Osteoblast (primary cell): ENCODE measurements at regions not wholly inside any gene's neighbourhood (a gene's known extent, or its start where the extent isn't known, plus 50 kb on each side); places are given as distances from the start of the nearest gene placed in this dataset.

Source experiments
- DNase-seq: peaks from one replicate; pipeline ENCODE4 v3.0.0; 2011; ENCODE audit warnings: low spot score, mixed read lengths; ENCODE audit not compliant: insufficient read length; ENCODE audit errors: missing footprints
- H2AFZ ChIP-seq: 2 replicates; pipeline ENCODE4 v1.6.0; 2011; ENCODE audit warnings: mild to moderate bottlenecking, low read length
- H3K27ac ChIP-seq: 2 replicates; pipeline ENCODE4 v1.5.1; 2011; ENCODE audit warnings: mild to moderate bottlenecking, low read depth, low read length, moderate library complexity
- H3K27me3 ChIP-seq: 2 replicates; pipeline ENCODE4 v1.6.0; 2012; ENCODE audit warnings: mild to moderate bottlenecking, control low read depth, inconsistent platforms, low read length, moderate library complexity; ENCODE audit not compliant: insufficient read depth
- H3K36me3 ChIP-seq: 2 replicates; pipeline ENCODE4 v1.5.1; 2011; ENCODE audit warnings: mild to moderate bottlenecking, low read length, control low read depth, moderate library complexity; ENCODE audit not compliant: insufficient read depth
- H3K4me1 ChIP-seq: 2 replicates; pipeline ENCODE4 v1.5.1; 2011; ENCODE audit warnings: mild to moderate bottlenecking, low read length, control low read depth, moderate library complexity; ENCODE audit not compliant: insufficient read depth
- H3K4me2 ChIP-seq: 2 replicates; pipeline ENCODE4 v1.6.0; 2011; ENCODE audit warnings: mild to moderate bottlenecking, low read length; ENCODE audit not compliant: insufficient read depth
- H3K4me3 ChIP-seq: fragments of 200-600 bp; sonication (generic); 3 replicates; pipeline ENCODE4 v1.5.1; 2012; ENCODE audit warnings: mild to moderate bottlenecking, low read length, inconsistent platforms; ENCODE audit not compliant: insufficient read depth
- H3K79me2 ChIP-seq: 2 replicates; pipeline ENCODE4 v1.6.0; 2012; ENCODE audit warnings: mild to moderate bottlenecking, low read length, control low read depth, inconsistent platforms; ENCODE audit not compliant: insufficient read depth
- H3K9me3 ChIP-seq: 2 replicates; pipeline ENCODE4 v1.5.1; 2011; ENCODE audit warnings: low read depth, low read length, control low read depth
- H4K20me1 ChIP-seq: 2 replicates; pipeline ENCODE4 v1.6.0; 2012; ENCODE audit warnings: mild to moderate bottlenecking, low read length, control low read depth; ENCODE audit not compliant: insufficient read depth
- CTCF ChIP-seq: IDR thresholded peaks from 2 replicates; pipeline ENCODE4 v1.5.1; 2011; ENCODE audit warnings: mild to moderate bottlenecking, low read depth, low read length, moderate library complexity; ENCODE audit errors: extremely low read depth

GRCh38 chr3:5448246-5448645 is 260.7 kb downstream of the EDEM1 start:
- TF ChIP-seq CTCF, result no peak
- H3K36me3 ChIP-seq, result no peaks in the 10 kb centered on the region
- H3K27me3 ChIP-seq, result no peaks in the 10 kb centered on the region
- no peak for DNase-seq
- no peak overlapping the region for H2AFZ ChIP-seq
- no peaks in the 10 kb centered on the region for H3K9me3 ChIP-seq
- H4K20me1 ChIP-seq, result no peaks in the 10 kb centered on the region
- H3K79me2 ChIP-seq, result no peaks in the 10 kb centered on the region
- H3K27ac ChIP-seq, result no peak overlapping the region
- no peaks in the 10 kb centered on the region for H3K4me1 ChIP-seq
- no peak overlapping the region for H3K4me2 ChIP-seq
- no peak overlapping the region for H3K4me3 ChIP-seq

GRCh38 chr3:5448816-5449215 is 261.3 kb downstream of the EDEM1 start:
- no peaks in the 10 kb centered on the region for H3K4me1 ChIP-seq
- no peaks in the 10 kb centered on the region for H4K20me1 ChIP-seq
- no peak overlapping the region for H3K27ac ChIP-seq
- no peak overlapping the region for H3K4me2 ChIP-seq
- no peaks in the 10 kb centered on the region for H3K9me3 ChIP-seq
- no peak for TF ChIP-seq CTCF
- no peak for DNase-seq
- H3K27me3 ChIP-seq, result no peaks in the 10 kb centered on the region
- no peak overlapping the region for H3K4me3 ChIP-seq
- H3K79me2 ChIP-seq, result no peaks in the 10 kb centered on the region
- H3K36me3 ChIP-seq, result no peaks in the 10 kb centered on the region
- no peak overlapping the region for H2AFZ ChIP-seq

- Histone ChIP-seq H2AFZ (no peak overlapping the region), H3K79me2 (no peaks in the 10 kb centered on the region), H4K20me1 (no peaks in the 10 kb centered on the region), H3K27me3 (no peaks in the 10 kb centered on the region), H3K4me3 (no peak overlapping the region), H3K4me2 (no peak overlapping the region), H3K9me3 (no peaks in the 10 kb centered on the region), H3K27ac (no peak overlapping the region), H3K36me3 (no peaks in the 10 kb centered on the region), H3K4me1 (no peaks in the 10 kb centered on the region)
- no peak for TF ChIP-seq CTCF
- no peak for DNase-seq
Observed at GRCh38 chr3:5456199-5456598, 268.7 kb downstream of the EDEM1 start.

GRCh38 chr3:5458526-5458925 is 271.0 kb downstream of the EDEM1 start:
- H4K20me1 ChIP-seq, result no peaks in the 10 kb centered on the region
- no peaks in the 10 kb centered on the region for H3K27me3 ChIP-seq
- H3K4me3 ChIP-seq, result no peak overlapping the region
- H3K27ac ChIP-seq, result no peak overlapping the region
- no peak for DNase-seq
- H3K4me2 ChIP-seq, result no peak overlapping the region
- no peaks in the 10 kb centered on the region for H3K79me2 ChIP-seq
- no peaks in the 10 kb centered on the region for H3K9me3 ChIP-seq
- H3K4me1 ChIP-seq, result no peaks in the 10 kb centered on the region
- H3K36me3 ChIP-seq, result no peaks in the 10 kb centered on the region
- no peak for TF ChIP-seq CTCF
- no peak overlapping the region for H2AFZ ChIP-seq
